ENCODE measurements at regions not wholly inside any gene's neighbourhood (a gene's known extent, or its start where the extent isn't known, plus 50 kb on each side); places are given as distances from the start of the nearest gene placed in this dataset.

DNA sequence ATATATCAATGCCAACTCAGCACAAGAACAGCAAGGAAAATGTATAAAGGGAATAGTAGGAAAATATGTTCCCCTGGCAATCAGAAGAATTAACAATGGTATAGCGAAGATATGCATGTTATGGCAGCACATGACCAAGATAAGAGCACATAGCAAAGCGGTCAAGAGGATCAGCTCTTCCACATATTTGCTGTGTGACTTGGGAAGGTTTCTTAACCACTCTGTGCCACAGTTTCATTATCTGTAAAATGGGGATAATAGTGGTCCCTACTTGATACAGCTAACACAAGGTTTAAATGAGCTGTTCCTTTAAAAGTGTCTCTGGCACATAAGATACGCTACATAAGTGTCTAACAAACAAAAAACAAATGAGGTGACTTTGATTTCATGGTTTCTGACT lies 77.9 kb upstream of the PIP5K1B start:
- Histone ChIP-seq H3K9me3 (no peaks in the 10 kb centered on the region), H3K27ac (no peak overlapping the region), H3K4me3 (no peak overlapping the region), H3K27me3 (no peaks in the 10 kb centered on the region), H3K36me3 (no peaks in the 10 kb centered on the region), H3K4me1 (no peaks in the 10 kb centered on the region)
- WGBS, 5 donors, result 84 to 92% (median 91%) methylated on average over 3 of the region's 3 CpGs
- DNase-seq, result no peak
- no peak for TF ChIP-seq EP300 (IDR thresholded peaks at IDR 0.05)
- TF ChIP-seq, protein P1, sequence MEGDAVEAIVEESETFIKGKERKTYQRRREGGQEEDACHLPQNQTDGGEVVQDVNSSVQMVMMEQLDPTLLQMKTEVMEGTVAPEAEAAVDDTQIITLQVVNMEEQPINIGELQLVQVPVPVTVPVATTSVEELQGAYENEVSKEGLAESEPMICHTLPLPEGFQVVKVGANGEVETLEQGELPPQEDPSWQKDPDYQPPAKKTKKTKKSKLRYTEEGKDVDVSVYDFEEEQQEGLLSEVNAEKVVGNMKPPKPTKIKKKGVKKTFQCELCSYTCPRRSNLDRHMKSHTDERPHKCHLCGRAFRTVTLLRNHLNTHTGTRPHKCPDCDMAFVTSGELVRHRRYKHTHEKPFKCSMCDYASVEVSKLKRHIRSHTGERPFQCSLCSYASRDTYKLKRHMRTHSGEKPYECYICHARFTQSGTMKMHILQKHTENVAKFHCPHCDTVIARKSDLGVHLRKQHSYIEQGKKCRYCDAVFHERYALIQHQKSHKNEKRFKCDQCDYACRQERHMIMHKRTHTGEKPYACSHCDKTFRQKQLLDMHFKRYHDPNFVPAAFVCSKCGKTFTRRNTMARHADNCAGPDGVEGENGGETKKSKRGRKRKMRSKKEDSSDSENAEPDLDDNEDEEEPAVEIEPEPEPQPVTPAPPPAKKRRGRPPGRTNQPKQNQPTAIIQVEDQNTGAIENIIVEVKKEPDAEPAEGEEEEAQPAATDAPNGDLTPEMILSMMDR (IDR thresholded peaks at IDR 0.05), result no peak
- no peak for TF ChIP-seq POLR2AphosphoS5 (IDR thresholded peaks at IDR 0.05)
- TF ChIP-seq POLR2A (IDR thresholded peaks at IDR 0.05), result no peak
- intact Hi-C loops (cut with DNase I; ENCODE audit: low total_unique reads), result no loop called here

DNA sequence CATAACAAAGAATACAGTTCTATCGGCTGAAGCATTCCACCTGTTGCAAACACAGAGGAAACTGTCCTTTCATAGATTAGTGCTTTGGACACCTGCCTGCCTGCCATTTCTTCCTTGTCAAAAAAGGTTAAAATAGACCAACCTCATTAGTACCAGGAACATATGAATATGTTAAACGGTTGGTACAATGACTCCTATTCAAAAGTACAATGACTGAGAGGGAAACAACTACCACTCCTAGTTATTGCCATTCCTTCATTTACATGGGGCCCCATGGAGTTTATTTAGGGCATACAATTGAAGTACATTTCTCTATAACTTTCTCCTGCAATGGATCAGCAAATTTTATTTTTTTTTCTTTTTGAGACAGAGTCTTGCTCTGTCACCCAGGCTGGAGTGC lies 77.4 kb upstream of the PIP5K1B start:
- intact Hi-C loops (cut with DNase I; ENCODE audit: low total_unique reads), result no loop called here
- Histone ChIP-seq H3K4me1 (no peaks in the 10 kb centered on the region), H3K27ac (no peak overlapping the region), H3K4me3 (no peak overlapping the region), H3K9me3 (no peaks in the 10 kb centered on the region), H3K36me3 (no peaks in the 10 kb centered on the region), H3K27me3 (no peaks in the 10 kb centered on the region)
- 32 to 46% (median 37%) methylated on average over 2 of the region's 2 CpGs for WGBS, 5 donors
- no peak for DNase-seq
- TF ChIP-seq POLR2AphosphoS5 (IDR thresholded peaks at IDR 0.05) (no peak), POLR2A (IDR thresholded peaks at IDR 0.05) (no peak), EP300 (IDR thresholded peaks at IDR 0.05) (no peak)
- TF ChIP-seq, protein P1 (IDR thresholded peaks at IDR 0.05), result no peak

DNA sequence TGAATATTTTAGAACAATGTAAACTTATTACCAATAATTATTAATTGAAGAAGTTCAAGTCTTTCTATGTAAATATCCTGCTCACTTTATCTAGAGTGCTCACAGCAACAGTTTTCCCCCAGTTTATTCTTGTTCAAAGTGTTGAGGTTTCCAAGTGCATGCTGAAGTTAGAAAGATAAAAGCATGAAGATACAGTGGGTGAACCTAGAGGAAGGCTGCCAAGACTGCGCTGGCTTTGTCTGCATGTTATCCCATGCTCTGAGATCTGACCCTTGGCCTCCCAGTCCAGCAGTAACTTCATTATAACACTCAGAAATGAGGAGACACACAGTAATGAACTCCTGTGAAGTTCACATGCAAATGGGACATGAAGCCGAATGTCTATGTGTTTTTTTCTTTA lies 76.0 kb upstream of the PIP5K1B start:
- H3K4me3 ChIP-seq, result no peak overlapping the region
- no peaks in the 10 kb centered on the region for H3K27me3 ChIP-seq
- H3K9me3 ChIP-seq, result no peaks in the 10 kb centered on the region
- intact Hi-C loops (cut with DNase I; ENCODE audit: low total_unique reads), result no loop called here
- TF ChIP-seq, protein P1 (IDR thresholded peaks at IDR 0.05), result no peak
- TF ChIP-seq EP300 (IDR thresholded peaks at IDR 0.05) (no peak), POLR2AphosphoS5 (IDR thresholded peaks at IDR 0.05) (no peak), POLR2A (IDR thresholded peaks at IDR 0.05) (no peak)
- no peak overlapping the region for H3K27ac ChIP-seq
- WGBS, 5 donors, result 56 to 77% (median 68%) methylated on average over 2 of the region's 2 CpGs
- DNase-seq, result no peak
- H3K4me1 ChIP-seq, result no peaks in the 10 kb centered on the region
- H3K36me3 ChIP-seq, result no peaks in the 10 kb centered on the region

DNA sequence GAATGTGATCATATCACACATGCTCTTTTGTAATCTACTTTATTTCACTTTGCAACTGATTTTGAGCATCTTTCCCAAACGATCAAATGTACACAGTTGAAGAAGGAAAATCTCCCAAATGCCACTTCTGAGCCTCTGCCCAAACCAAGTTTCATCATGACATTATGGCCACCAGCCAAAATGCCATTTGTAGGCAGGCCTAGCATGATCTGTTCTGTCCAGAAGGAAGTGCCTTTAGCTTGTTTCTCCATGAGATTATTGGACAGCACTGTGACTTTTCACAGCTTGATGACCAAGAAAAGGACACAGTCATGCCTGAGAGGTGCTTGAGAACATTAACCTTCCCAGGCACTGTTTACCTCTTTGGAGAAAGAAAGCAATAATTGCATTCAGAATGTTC lies 73.2 kb upstream of the PIP5K1B start:
- no peak for DNase-seq
- intact Hi-C loops (cut with DNase I; ENCODE audit: low total_unique reads), result no loop called here
- H3K27ac ChIP-seq, result no peak overlapping the region
- TF ChIP-seq POLR2A (IDR thresholded peaks at IDR 0.05), result no peak
- TF ChIP-seq, protein P1 (IDR thresholded peaks at IDR 0.05), result no peak
- TF ChIP-seq EP300 (IDR thresholded peaks at IDR 0.05), result no peak
- TF ChIP-seq POLR2AphosphoS5 (IDR thresholded peaks at IDR 0.05), result no peak
- H3K4me3 ChIP-seq, result no peak overlapping the region
- H3K4me1 ChIP-seq, result no peaks in the 10 kb centered on the region
- no peaks in the 10 kb centered on the region for H3K27me3 ChIP-seq
- WGBS, 5 donors, result 38 to 56% (median 50%) methylated on average over 1 of the region's 1 CpG
- no peaks in the 10 kb centered on the region for H3K36me3 ChIP-seq
- no peaks in the 10 kb centered on the region for H3K9me3 ChIP-seq
